GM21619 (cell line): ENCODE measurements at regions not wholly inside any gene's neighbourhood (a gene's known extent, or its start where the extent isn't known, plus 50 kb on each side); places are given as distances from the start of the nearest gene placed in this dataset.

Experiments
- ATAC-seq: cut with Tn5 transposase; IDR thresholded peaks from one replicate; pipeline ENCODE4 v1.9.1; 2021; ENCODE audit not compliant: unreplicated experiment

- no peak for ATAC-seq
Observed at GRCh38 chr6:168885751-168886742, 367.6 kb downstream of the THBS2 start.

- no peak for ATAC-seq
Observed at GRCh38 chr6:168885196-168885595, 368.4 kb downstream of the THBS2 start.

- ATAC-seq = peak; percentile 69
Observed at GRCh38 chr6:168884646-168885086, 369.0 kb downstream of the THBS2 start.

- ATAC-seq = peak; percentile 41
Observed at GRCh38 chr6:168884050-168884645, 369.5 kb downstream of the THBS2 start.

GRCh38 chr6:168883410-168884049 lies 370.1 kb downstream of the THBS2 start:
- no peak for ATAC-seq

GRCh38 chr6:168880271-168880670 lies 373.4 kb downstream of the THBS2 start:
- ATAC-seq = no peak

- no peak for ATAC-seq
Observed at GRCh38 chr6:168877821-168878282, 375.8 kb downstream of the THBS2 start.

GRCh38 chr6:168876956-168877355 lies 376.7 kb downstream of the THBS2 start:
- no peak for ATAC-seq

- ATAC-seq = no peak
Observed at GRCh38 chr6:168875811-168876576, 377.7 kb downstream of the THBS2 start.

- no peak for ATAC-seq
Observed at GRCh38 chr6:168874637-168875036, 379.0 kb downstream of the THBS2 start.

- no peak for ATAC-seq
Observed at GRCh38 chr6:168873278-168874190, 380.1 kb downstream of the THBS2 start.

GRCh38 chr6:168871642-168872315 lies 381.9 kb downstream of the THBS2 start:
- ATAC-seq = no peak

- ATAC-seq = no peak
Observed at GRCh38 chr6:168870982-168871381, 382.7 kb downstream of the THBS2 start.

GRCh38 chr6:168867247-168868102 lies 386.2 kb downstream of the THBS2 start:
- no peak for ATAC-seq

- no peak for ATAC-seq
Observed at GRCh38 chr6:168866534-168866933, 387.1 kb downstream of the THBS2 start.

GRCh38 chr6:168865522-168865921 lies 388.1 kb downstream of the THBS2 start:
- ATAC-seq = no peak

GRCh38 chr6:168864541-168865460 lies 388.8 kb downstream of the THBS2 start:
- ATAC-seq = no peak
